HG03460 (cell line): ENCODE measurements at regions not wholly inside any gene's neighbourhood (a gene's known extent, or its start where the extent isn't known, plus 50 kb on each side); places are given as distances from the start of the nearest gene placed in this dataset.

Source experiments
- ATAC-seq: cut with Tn5 transposase; IDR thresholded peaks from one replicate; pipeline ENCODE4 v1.9.1; 2021; ENCODE audit not compliant: unreplicated experiment

DNA sequence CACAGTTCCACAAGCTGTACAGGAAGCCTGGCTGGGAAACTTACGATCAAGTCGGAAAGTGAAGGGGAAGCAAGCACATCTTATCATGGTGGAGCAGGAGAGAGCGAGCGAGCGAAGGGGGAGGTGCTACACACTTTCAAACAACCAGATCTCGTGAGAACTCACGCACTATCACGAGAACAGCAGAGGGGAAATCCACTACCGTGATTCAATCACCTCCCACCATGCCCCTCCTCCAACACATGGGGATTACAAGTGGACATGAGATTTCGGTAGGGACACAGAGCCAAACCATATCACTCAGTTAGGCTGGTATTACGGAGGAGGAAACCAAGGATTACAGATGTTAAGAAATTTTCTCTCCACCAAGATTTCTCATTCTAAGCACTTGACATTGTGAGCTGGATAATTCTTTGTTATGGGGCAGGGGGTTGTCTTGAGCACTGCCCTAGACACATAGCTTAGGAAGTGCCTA is 262.0 kb upstream of the G2E3 start:
- ATAC-seq: no peak

DNA sequence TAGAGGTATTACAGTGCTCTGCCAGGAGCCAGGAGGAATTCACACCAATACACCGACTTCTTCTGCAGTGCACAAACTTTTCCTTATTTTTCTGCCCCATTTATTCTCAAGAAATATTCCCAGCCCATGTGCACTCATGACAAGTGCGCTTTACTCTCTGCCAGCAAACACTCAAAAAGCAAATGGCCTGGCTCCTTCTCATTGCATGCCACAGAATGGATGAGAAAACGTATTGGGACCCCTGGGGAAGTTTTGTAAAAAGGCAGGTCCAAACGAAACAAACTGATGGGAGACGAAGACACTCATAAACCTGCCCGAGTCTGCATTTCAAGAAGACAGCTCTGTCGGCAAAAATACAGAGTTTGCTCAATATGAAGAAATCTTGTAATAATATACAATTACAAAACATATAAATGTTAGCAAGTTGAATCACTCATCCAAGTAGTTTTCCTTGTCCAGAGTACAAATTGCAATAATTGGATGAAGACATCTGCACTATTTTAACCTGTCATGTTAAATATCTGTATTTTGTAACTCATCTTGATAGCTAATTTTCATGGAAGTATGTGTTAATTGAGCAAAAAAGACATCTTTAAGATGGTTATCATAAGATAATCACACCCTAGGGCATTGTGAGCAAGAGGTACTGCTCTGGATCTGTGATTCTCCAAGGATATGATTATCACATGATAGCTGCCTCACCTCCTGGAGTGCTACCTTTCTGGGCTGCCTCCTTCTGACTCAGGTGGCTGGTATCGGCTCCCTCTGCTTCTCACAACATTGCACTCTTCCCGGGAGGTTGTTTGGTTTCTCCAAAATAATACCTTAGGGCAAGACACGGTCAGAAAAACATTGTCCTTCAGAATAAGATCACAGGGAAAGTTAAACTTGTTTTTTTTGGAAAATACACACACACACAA is 260.8 kb upstream of the G2E3 start:
- ATAC-seq: no peak

DNA sequence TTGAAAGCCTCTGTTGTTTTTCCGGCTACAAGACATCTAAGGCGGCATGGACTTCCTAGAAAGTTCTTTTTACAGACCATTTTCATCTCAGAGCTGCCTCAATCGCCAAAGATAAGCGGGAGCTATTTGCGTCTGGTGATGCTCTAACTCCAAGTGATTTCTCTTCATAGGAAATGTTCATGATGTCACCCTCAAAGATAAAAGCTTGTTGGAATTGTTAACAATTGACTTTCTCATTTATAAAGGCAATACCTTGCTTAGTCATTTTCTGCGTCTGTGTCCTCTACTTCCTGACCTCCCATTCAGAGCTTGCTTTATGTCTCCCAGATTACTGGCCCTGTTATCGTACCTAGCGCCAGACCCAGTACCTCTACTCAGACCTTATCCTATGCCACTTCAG is 259.0 kb upstream of the G2E3 start:
- no peak for ATAC-seq

GRCh38 chr14:30303350-30303749 is 255.6 kb upstream of the G2E3 start:
- no peak for ATAC-seq

- ATAC-seq: no peak
These were observed 253.6 kb upstream of the G2E3 start for GRCh38 chr14:30305346-30305745.

DNA sequence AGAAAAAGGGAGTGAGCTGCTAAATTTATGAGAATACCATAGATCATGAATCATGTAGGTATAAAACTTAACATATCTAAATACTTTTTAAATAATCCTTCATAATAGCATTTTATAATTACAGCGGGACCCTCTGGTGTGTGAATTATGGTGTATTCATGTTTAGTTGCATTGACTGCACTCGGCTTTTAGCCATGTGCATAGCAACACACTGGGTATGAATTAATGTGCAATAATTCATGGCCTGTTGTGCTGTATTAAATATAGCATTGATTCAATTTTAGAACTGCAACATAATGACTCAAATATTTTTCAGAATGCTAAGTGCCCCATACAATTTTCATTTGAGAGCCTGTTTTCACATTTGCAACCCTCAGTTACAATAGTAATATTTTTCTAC is 249.6 kb upstream of the G2E3 start:
- no peak for ATAC-seq

DNA sequence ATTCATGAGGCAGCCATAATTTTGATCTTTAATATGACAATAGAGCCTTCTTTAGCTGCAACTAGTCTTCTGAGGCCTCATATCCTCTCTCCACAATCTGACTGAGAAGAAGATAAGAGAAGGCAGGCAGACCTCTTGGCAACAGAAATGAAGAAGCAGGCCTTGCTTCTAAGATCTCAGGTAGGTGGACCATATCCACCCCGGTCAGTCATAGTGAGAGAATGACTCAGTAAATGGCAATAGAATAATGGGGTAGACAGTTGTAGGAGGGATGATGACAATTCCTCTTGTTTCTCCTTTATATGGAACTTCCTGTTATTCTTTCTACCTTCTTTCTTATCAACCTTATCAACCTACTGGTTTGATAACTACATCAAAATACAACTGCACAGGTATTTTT is 246.7 kb upstream of the G2E3 start:
- ATAC-seq: no peak

DNA sequence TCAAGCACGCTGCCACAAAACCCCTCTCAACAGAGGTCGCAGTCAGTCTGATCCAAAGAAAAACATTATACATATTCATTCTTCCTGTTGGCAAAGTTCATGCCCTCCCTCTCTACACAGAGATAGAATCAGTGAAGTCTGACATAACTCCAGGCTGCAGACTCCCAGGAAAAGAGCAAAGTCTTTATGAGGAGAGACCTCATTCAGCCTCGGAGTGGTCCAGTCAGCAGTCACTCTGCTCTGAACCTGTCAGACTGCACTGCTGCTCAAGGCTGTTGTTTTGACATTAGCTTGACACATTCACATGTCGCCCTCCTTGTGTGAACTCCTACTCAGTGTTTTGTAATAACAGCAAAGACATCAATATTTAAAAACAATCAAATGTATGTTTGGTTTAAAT is 241.2 kb upstream of the G2E3 start:
- ATAC-seq: no peak

DNA sequence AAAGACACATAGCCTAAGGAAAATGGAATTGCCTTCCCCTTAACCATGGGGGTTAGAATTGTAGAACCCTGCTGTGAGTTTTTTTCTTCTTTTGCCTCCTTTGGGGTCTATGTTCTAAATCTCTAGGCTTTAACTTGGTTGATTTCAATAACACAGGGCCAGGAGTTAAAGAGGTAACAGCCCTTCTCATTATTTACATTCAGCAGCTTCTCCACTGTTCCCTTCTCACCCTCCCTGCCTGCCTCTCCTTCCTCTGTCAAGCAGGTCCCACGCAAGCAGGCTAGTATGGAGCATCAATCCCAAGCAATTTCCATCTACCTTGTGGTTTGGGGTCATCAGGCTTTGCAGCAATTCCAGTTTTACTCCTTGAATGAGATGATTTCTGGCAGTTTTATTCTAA is 236.1 kb upstream of the G2E3 start:
- no peak for ATAC-seq

GRCh38 chr14:30330033-30330432 is 228.9 kb upstream of the G2E3 start:
- ATAC-seq: no peak

- ATAC-seq: no peak
These were observed 228.5 kb upstream of the G2E3 start for GRCh38 chr14:30330445-30330844.

GRCh38 chr14:30331030-30331429 is 227.9 kb upstream of the G2E3 start:
- ATAC-seq: no peak

DNA sequence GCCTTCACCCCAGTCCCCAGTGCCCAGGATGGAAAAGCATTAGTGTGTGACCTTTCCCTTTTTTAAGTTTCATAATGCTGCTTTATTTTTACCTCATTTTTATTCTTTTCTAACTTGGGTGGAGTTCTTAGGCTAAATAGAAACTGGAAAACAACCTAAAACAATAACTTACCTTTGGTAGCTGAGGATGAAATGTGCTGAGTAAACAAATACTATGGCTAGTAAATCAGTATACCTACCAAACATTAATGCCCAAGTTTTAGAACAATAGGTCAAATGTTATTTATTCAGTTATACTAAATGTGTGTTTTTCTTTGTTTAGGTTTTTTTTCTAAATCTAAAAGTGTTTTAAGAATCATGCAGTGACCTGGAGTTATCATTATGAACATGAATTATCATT is 226.6 kb upstream of the G2E3 start:
- no peak for ATAC-seq

DNA sequence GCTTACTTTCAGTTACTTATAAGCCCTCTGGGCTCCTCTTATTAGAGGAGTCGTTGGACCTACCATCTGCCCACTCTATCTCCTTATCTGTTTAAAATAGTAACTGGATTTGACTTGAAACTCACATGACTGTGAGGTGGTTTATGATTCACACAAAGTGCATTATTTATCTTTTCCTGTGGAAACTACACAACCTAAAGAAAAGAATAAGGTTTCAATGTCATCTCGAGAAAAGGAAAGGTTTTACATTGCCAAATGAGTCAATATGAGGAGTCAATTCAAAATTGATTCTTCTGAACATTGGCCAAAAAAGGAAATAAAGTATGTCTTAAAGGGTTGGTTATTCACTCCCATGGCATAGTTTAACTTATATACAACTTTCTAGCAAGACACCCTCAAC is 225.0 kb upstream of the G2E3 start:
- ATAC-seq: no peak

DNA sequence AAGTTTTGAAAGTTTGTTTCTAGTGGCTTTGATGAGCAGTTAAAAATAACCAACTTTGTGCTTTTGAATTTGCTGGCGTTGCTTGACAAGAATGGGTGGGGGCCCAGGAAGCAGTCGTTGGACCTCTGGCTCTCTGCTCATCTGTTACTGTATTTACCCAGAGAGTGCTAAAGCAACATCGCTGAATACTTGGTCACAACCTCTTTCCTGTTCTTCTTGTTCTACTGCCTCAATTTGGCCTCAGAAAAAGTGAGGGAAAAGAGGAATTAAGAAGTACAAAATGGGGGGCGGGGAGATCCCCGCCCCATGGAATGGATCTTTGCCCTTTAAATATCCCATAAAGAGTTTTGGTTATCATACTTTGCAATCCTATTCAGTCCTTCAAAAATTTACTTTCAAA is 221.5 kb upstream of the G2E3 start:
- no peak for ATAC-seq

- ATAC-seq: no peak
These were observed 219.6 kb upstream of the G2E3 start for GRCh38 chr14:30339311-30339901.

- no peak for ATAC-seq
These were observed 218.5 kb upstream of the G2E3 start for GRCh38 chr14:30340495-30340894.

DNA sequence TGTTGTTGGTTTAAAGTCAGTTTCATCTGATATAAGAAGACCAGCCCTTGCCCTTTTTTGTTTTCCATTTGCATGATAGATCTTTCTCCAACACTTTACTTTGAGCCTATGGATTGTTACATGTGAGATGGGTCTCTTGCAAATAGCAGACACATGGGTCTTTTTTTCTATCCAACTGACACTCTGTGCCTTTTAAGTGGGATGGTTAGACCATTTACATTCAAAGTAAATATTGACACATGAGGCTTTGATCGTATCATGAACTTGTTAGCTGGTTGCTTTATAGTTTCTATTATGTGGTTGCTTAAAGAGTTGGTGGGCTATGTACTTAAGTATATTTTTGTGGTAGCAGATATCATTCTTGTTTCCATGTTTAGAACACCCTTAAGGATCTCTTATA is 213.4 kb upstream of the G2E3 start:
- ATAC-seq: no peak

DNA sequence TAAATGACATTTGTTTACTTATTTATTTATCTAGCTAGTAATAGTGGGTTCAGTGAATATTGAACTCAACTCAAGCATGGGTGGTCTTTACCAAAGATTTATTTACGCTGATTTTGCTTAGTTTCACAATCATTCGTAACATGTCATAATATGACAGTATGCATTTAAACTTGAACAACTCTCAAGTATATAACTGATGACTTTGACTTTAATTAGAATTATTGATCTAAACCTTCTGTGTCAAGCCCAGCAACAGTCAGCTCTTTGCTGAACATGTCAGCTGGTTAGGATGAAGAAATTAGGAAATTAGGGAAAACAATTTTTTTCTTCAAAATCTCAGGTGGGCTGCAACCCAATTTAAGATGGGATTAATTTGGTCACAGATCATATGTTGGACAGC is 210.5 kb upstream of the G2E3 start:
- ATAC-seq: no peak

- ATAC-seq: no peak
These were observed 209.4 kb upstream of the G2E3 start for GRCh38 chr14:30349520-30349919.

DNA sequence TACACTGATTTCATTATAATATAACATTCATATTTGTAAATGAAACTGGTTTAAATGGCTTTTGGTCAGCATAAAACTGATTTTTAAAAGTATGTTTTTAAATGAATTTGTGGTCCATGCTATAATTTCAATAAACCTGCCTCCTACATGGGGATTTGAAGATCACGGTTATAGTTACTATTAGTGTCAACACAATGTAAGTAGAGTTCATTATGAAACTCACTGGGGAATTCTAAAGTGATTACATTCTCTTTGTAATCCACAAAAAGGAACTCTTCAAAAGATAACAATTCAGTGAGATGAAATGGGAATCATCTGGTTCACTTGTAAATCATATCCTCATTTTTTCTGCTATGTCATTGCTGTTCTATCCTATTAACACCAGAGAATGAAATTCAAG is 204.5 kb upstream of the G2E3 start:
- no peak for ATAC-seq

DNA sequence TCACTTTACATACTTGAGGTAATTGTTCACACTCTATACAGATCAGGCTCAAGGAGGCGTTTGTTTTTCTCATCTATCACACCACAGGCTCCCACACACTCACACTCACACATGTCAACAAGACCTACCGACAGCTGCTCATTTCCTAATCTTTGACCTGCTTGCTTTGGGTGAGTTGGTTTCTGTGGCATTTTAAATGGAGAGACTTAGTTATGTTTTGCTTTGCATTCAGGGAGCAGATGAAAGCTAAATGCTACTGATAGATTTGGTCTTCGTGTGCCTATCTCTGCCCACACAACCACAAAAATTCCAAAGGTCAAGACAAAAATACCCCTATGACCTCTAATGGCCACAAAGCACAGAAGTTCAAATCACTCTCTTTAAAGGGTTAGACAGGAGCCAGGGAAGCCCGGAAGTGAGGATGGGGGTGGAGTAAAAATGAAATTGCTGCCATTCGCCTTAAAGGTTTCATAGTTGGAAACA is 203.5 kb upstream of the G2E3 start:
- ATAC-seq: no peak
